Thyroid gland (tissue), 4 donors: ENCODE measurements at regions not wholly inside any gene's neighbourhood (a gene's known extent, or its start where the extent isn't known, plus 50 kb on each side); places are given as distances from the start of the nearest gene placed in this dataset.

Experiments
- DNase-seq, 2 donors: peaks; one replicate each; pipeline ENCODE4 v3.0.0-alpha.2; 2019
- H3K27ac ChIP-seq, 3 donors: fragments of 200-600 bp; sonication (generic); 1 replicate in 2 of 3; 2 replicates in 1 of 3; pipeline ENCODE4 v1.5.1; 2016 to 2019; ENCODE audit warnings: mild to moderate bottlenecking in 1 of 3, moderate library complexity in 1 of 3
- H3K27me3 ChIP-seq: fragments of 200-600 bp; sonication (generic); one replicate; pipeline ENCODE4 v1.5.1; 2019
- H3K36me3 ChIP-seq, 2 donors: fragments of 200-600 bp; sonication (generic); one replicate each; pipeline ENCODE4 v1.5.1; 2016 to 2019
- H3K4me1 ChIP-seq, 2 donors: fragments of 200-600 bp; sonication (generic); one replicate each; pipeline ENCODE4 v1.5.1; 2017 to 2019
- H3K4me3 ChIP-seq, 3 donors: fragments of 200-600 bp; sonication (generic); replicated peaks in 1 of 3; 1 replicate in 2 of 3; 2 replicates in 1 of 3; pipeline ENCODE4 v1.5.1; 2016; ENCODE audit warnings: mild to moderate bottlenecking in 1 of 3
- H3K9me3 ChIP-seq: fragments of 200-600 bp; sonication (generic); one replicate; pipeline ENCODE4 v1.5.1; 2017
- POLR2A ChIP-seq, 2 donors: fragments of 450-650 bp; IDR thresholded peaks; one replicate each; pipeline ENCODE4 v1.6.1; 2017; ENCODE audit warnings: antibody characterized with exemption in 2 of 2, mild to moderate bottlenecking in 2 of 2, moderate library complexity in 1 of 2
- WGBS, 2 donors: methylation state at CpG; one replicate each; pipeline ENCODE4 v1.1.5; 2017; 5-methylcytosine and 5-hydroxymethylcytosine counted together
- intact Hi-C: fragments of 100-400 bp; cut with DNase I; formaldehyde crosslinking; loops from one replicate; pipeline ENCODE4 v1.15.1; 2023
- TF ChIP-seq, protein P1 (sequence below), 6 experiments: fragments of 200-600 bp in 3 of 6; fragments of 450-650 bp in 3 of 6; sonication (generic) in 3 of 6; IDR thresholded peaks; one replicate each; pipeline ENCODE4 v1.5.1; 2016 to 2019; ENCODE audit warnings: antibody characterized with exemption in 6 of 6, mild to moderate bottlenecking in 2 of 6, inconsistent platforms in 1 of 6, moderate library complexity in 1 of 6

DNA sequence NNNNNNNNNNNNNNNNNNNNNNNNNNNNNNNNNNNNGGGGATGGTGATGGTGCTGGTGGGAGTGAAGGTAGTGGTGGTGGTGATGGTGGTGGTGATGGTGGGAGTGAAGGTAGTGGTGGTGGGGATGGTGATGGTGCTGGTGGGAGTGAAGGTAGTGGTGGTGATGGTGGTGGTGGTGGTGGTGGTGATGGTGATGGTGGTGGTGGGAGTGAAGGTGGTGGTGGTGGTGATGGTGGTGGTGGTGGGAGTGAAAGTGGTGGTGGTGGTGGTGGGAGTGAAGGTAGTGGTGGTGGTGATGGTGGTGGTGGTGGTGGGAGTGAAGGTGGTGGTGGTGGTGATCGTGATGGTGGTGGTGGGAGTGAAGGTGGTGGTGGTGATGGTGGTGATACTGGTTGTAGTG is 93.6 kb downstream of the CRYAA start:
- Histone ChIP-seq H3K9me3 (no peaks in the 10 kb centered on the region), H3K27ac (no peak overlapping the region), H3K4me3 (no peak overlapping the region), H3K27me3 (no peaks in the 10 kb centered on the region), H3K36me3 (no peaks in the 10 kb centered on the region), H3K4me1 (no peaks in the 10 kb centered on the region)
- 82 to 92% methylated on average over 1 of the region's 1 CpG for WGBS, 2 donors
- intact Hi-C loops, result no loop called here
- TF ChIP-seq, protein P1, sequence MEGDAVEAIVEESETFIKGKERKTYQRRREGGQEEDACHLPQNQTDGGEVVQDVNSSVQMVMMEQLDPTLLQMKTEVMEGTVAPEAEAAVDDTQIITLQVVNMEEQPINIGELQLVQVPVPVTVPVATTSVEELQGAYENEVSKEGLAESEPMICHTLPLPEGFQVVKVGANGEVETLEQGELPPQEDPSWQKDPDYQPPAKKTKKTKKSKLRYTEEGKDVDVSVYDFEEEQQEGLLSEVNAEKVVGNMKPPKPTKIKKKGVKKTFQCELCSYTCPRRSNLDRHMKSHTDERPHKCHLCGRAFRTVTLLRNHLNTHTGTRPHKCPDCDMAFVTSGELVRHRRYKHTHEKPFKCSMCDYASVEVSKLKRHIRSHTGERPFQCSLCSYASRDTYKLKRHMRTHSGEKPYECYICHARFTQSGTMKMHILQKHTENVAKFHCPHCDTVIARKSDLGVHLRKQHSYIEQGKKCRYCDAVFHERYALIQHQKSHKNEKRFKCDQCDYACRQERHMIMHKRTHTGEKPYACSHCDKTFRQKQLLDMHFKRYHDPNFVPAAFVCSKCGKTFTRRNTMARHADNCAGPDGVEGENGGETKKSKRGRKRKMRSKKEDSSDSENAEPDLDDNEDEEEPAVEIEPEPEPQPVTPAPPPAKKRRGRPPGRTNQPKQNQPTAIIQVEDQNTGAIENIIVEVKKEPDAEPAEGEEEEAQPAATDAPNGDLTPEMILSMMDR (IDR thresholded peaks at IDR 0.05), result no peak
- no peak for TF ChIP-seq POLR2A (IDR thresholded peaks at IDR 0.05)
- DNase-seq, result no peak
